ENCODE measurements at regions not wholly inside any gene's neighbourhood (a gene's known extent, or its start where the extent isn't known, plus 50 kb on each side); places are given as distances from the start of the nearest gene placed in this dataset.
"Not testable (repeated sequence)": the region's sequence is repeated elsewhere in the genome, so short reads cannot be mapped to it uniquely, and the experiment has no call there.

- not testable (repeated sequence) for TF ChIP-seq CTCF (IDR thresholded peaks at IDR 0.05; ENCODE audit: low read depth, low read length); POLR2A (IDR thresholded peaks at IDR 0.05; ENCODE audit: extremely low read depth, insufficient read length); MYC (IDR thresholded peaks at IDR 0.05; ENCODE audit: low read depth, low read length)
These were observed 138.6 kb downstream of the NPIPB11 start for GRCh38 chr16:29267891-29268290.
